HG02840 (cell line): ENCODE measurements at regions not wholly inside any gene's neighbourhood (a gene's known extent, or its start where the extent isn't known, plus 50 kb on each side); places are given as distances from the start of the nearest gene placed in this dataset.
"Not testable (repeated sequence)": the region's sequence is repeated elsewhere in the genome, so short reads cannot be mapped to it uniquely, and the experiment has no call there.

Source experiments
- ATAC-seq: cut with Tn5 transposase; IDR thresholded peaks from one replicate; pipeline ENCODE4 v1.9.1; 2021; ENCODE audit warnings: mild to moderate bottlenecking, moderate library complexity, moderate number of reproducible peaks; ENCODE audit not compliant: unreplicated experiment, low FRiP score

- no peak for ATAC-seq
Observed at GRCh38 chr11:82085493-82085892, 648.2 kb downstream of the FAM181B start.

- ATAC-seq, result no peak
Observed at GRCh38 chr11:82082976-82083375, 650.7 kb downstream of the FAM181B start.

GRCh38 chr11:82080160-82080559 lies 653.5 kb downstream of the FAM181B start:
- no peak for ATAC-seq

GRCh38 chr11:82076126-82076525 lies 657.5 kb downstream of the FAM181B start:
- ATAC-seq, result no peak

GRCh38 chr11:82059505-82059904 lies 674.2 kb downstream of the FAM181B start:
- no peak for ATAC-seq

- no peak for ATAC-seq
Observed at GRCh38 chr11:82056450-82056849, 677.2 kb downstream of the FAM181B start.

- no peak for ATAC-seq
Observed at GRCh38 chr11:82049199-82049598, 684.5 kb downstream of the FAM181B start.

- ATAC-seq, result no peak
Observed at GRCh38 chr11:82047200-82047599, 686.5 kb downstream of the FAM181B start.

- no peak for ATAC-seq
Observed at GRCh38 chr11:82046778-82047177, 686.9 kb downstream of the FAM181B start.

GRCh38 chr11:82045748-82046457 lies 687.8 kb downstream of the FAM181B start:
- no peak for ATAC-seq

GRCh38 chr11:82043316-82043715 lies 690.3 kb downstream of the FAM181B start:
- ATAC-seq, result no peak

GRCh38 chr11:82041764-82042163 lies 691.9 kb downstream of the FAM181B start:
- ATAC-seq, result no peak

- no peak for ATAC-seq
Observed at GRCh38 chr11:82038154-82038553, 695.5 kb downstream of the FAM181B start.

- no peak for ATAC-seq
Observed at GRCh38 chr11:82034527-82034926, 699.1 kb downstream of the FAM181B start.

GRCh38 chr11:82027335-82027734 lies 706.3 kb downstream of the FAM181B start:
- not testable (repeated sequence) for ATAC-seq

GRCh38 chr11:82024760-82025159 lies 708.9 kb downstream of the FAM181B start:
- no peak for ATAC-seq

GRCh38 chr11:82012276-82012675 lies 721.4 kb downstream of the FAM181B start:
- ATAC-seq, result no peak

- ATAC-seq, result no peak
Observed at GRCh38 chr11:82009133-82009532, 724.5 kb downstream of the FAM181B start.

GRCh38 chr11:82007521-82007920 lies 726.1 kb downstream of the FAM181B start:
- no peak for ATAC-seq

GRCh38 chr11:82004537-82005213 lies 729.0 kb downstream of the FAM181B start:
- no peak for ATAC-seq

GRCh38 chr11:82003671-82004515 lies 729.8 kb downstream of the FAM181B start:
- no peak for ATAC-seq
